ENCODE measurements at regions not wholly inside any gene's neighbourhood (a gene's known extent, or its start where the extent isn't known, plus 50 kb on each side); places are given as distances from the start of the nearest gene placed in this dataset.
A peak's percentile ranks its signal among the peaks of the same experiment; 100 is the strongest.

DNA sequence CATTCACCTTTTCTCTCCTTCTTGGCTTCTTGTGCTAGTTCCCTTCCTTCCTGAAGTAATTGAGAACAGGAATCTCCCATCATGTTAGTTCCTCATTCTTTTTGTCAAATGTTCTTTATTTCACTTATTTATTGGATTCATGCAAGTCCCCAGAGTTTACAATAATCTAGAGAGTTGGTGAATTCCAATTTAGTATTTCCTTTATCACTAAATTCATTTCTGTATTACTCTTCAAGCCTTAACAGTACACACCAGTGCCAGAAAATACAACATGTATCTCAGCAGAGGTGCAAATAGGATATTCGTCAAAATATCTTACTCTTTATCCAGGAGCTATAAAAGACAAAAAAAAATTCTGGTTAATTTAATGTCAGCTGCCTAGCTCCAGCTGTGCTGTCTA, 121.9 kb upstream of the SETBP1 start:
- Histone ChIP-seq H3K27me3 (replicated peaks; ENCODE audit: insufficient read depth) (0 out of 2 replicates have a peak, but pooled peaks cover 3% of the 10 kb centered on the region), H4K20me1 (ENCODE audit: insufficient read depth) (no peaks in the 10 kb centered on the region), H3K27ac (no peak overlapping the region), H3K9ac (no peak overlapping the region), H3K4me2 (ENCODE audit: unreplicated experiment) (no peak overlapping the region), H3K4me1 (ENCODE audit: insufficient read depth) (no peaks in the 10 kb centered on the region; the same call in 1 of the 2 replicates), H3K9me2 (ENCODE audit: insufficient read depth) (no peaks in the 10 kb centered on the region), H3F3A (ENCODE audit: insufficient read depth) (no peaks in the 10 kb centered on the region), H3K4me3 (no peak overlapping the region), H3K79me2 (ENCODE audit: insufficient read depth) (no peaks in the 10 kb centered on the region), H3K36me3 (ENCODE audit: low read depth) (no peaks in the 10 kb centered on the region), H3K9me3 (ENCODE audit: low read depth) (no peaks in the 10 kb centered on the region), H2AFZ (no peak overlapping the region)
- 66 to 68% methylated on average over 1 of the region's 1 CpG for WGBS, 2 experiments (ENCODE audit: low coverage in 1 of 2, low lambda C conversion rate in 2 of 2, missing lambda C conversion rate in 2 of 2)
- DNase-seq: no peak
- in situ Hi-C loops (cut with MboI): no loop called here
- no peak for TF ChIP-seq EZH2 (IDR thresholded peaks at IDR 0.05; ENCODE audit: insufficient read depth, poor library complexity, severe bottlenecking)
- TF ChIP-seq EZH2phosphoT487 (IDR thresholded peaks at IDR 0.05; ENCODE audit: insufficient read depth, low read depth): no peak

DNA sequence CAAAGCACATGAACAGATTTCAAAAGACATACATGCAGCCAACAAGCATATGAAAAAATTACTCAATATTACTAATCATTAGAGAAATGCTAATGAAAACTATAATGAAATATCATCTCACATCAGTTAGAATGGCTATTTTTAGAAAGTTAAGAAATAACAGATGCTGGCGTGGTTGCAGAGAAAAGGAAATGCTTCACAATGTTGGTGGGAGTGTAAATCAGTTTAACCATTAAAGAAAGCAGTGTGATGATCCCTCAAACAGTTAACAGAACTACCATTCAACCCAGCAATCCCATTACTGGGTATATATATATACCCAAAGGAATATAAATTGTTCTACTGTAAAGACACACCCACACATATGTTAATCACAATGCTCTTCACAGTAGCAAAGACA, 117.7 kb upstream of the SETBP1 start:
- Histone ChIP-seq H3F3A (ENCODE audit: insufficient read depth) (peaks cover 8% of the 10 kb centered on the region), H3K9me3 (ENCODE audit: low read depth) (no peaks in the 10 kb centered on the region), H3K9me2 (ENCODE audit: insufficient read depth) (no peaks in the 10 kb centered on the region), H4K20me1 (ENCODE audit: insufficient read depth) (no peaks in the 10 kb centered on the region), H3K79me2 (ENCODE audit: insufficient read depth) (no peaks in the 10 kb centered on the region), H3K27me3 (replicated peaks; ENCODE audit: insufficient read depth) (0 out of 2 replicates have a peak, but pooled peaks cover 3% of the 10 kb centered on the region), H3K27ac (no peak overlapping the region), H3K4me3 (no peak overlapping the region), H3K4me1 (ENCODE audit: insufficient read depth) (peaks cover 10% of the 10 kb centered on the region), H3K9ac (no peak overlapping the region), H3K4me2 (ENCODE audit: unreplicated experiment) (no peak overlapping the region), H3K36me3 (ENCODE audit: low read depth) (no peaks in the 10 kb centered on the region), H2AFZ (no peak overlapping the region)
- DNase-seq: no peak
- in situ Hi-C loops (cut with MboI): no loop called here
- no peak for TF ChIP-seq EZH2 (IDR thresholded peaks at IDR 0.05; ENCODE audit: insufficient read depth, poor library complexity, severe bottlenecking)
- 66 to 91% methylated on average over 1 of the region's 1 CpG for WGBS, 2 experiments (ENCODE audit: low coverage in 1 of 2, low lambda C conversion rate in 2 of 2, missing lambda C conversion rate in 2 of 2)

DNA sequence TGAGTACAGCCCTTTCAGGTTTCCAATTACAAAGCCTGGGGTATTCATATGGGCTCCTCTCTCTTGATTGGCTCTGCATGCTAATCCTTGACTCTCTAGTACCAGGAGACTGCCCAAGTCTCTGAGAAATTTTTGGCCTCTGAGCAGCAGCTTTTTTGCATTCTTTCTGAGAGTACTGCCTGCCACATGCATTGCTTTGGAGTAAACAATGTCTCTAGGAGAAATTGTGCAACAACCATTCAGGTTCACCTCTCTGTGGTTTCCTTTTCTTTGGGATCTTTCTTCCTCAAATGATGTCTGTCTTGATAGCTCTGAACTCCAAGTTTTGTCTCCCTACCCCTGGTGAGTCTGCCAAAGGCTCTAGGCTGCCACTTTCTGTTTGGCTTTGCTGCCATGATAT, 115.8 kb upstream of the SETBP1 start:
- Histone ChIP-seq H3K9ac (peak overlapping the region; percentile 18; the same call in 1 of the 2 replicates), H3K9me2 (ENCODE audit: insufficient read depth) (no peaks in the 10 kb centered on the region), H3K4me3 (peak overlapping the region; percentile 3; the same call in 1 of the 2 replicates), H3F3A (ENCODE audit: insufficient read depth) (peaks cover 8% of the 10 kb centered on the region), H3K79me2 (ENCODE audit: insufficient read depth) (no peaks in the 10 kb centered on the region), H3K9me3 (ENCODE audit: low read depth) (no peaks in the 10 kb centered on the region), H2AFZ (peak overlapping the region; percentile 36), H3K4me1 (ENCODE audit: insufficient read depth) (peaks cover 10% of the 10 kb centered on the region), H4K20me1 (ENCODE audit: insufficient read depth) (no peaks in the 10 kb centered on the region), H3K27me3 (replicated peaks; ENCODE audit: insufficient read depth) (no peaks in the 10 kb centered on the region), H3K36me3 (ENCODE audit: low read depth) (no peaks in the 10 kb centered on the region), H3K27ac (peak overlapping the region; percentile 58), H3K4me2 (ENCODE audit: unreplicated experiment) (no peak overlapping the region)
- peak; percentile 82 for DNase-seq
- no peak for TF ChIP-seq EZH2phosphoT487 (IDR thresholded peaks at IDR 0.05; ENCODE audit: insufficient read depth, low read depth)
- no peak for TF ChIP-seq EZH2 (IDR thresholded peaks at IDR 0.05; ENCODE audit: insufficient read depth, poor library complexity, severe bottlenecking)
- in situ Hi-C loops (cut with MboI): no loop called here

DNA sequence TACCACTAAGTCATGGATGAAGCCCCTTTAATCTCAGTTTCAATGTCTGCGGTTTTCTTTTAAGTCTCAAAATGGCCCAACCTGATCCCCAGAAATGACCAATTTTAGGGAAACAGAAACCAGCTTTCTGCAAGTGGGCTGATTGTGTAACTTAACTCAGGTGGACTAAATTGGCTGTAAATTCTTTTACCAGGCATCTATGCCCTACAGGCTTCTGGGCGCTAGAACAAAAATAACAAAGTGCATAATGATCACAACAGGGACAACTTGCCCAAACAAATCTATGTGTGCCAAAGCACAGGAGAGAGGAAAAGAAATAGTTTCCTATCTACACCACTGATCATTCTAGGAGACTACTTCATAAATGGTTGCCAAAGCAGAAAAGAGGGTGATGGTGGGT, 112.3 kb upstream of the SETBP1 start:
- no peak overlapping the region for H3K4me2 ChIP-seq (ENCODE audit: unreplicated experiment)
- no peak overlapping the region for H2AFZ ChIP-seq
- H3K36me3 ChIP-seq (ENCODE audit: low read depth): no peaks in the 10 kb centered on the region
- H3K4me3 ChIP-seq: no peak overlapping the region
- H4K20me1 ChIP-seq (ENCODE audit: insufficient read depth): no peaks in the 10 kb centered on the region
- in situ Hi-C loops (cut with MboI): no loop called here
- peaks cover 10% of the 10 kb centered on the region for H3K4me1 ChIP-seq (ENCODE audit: insufficient read depth)
- H3K27ac ChIP-seq: no peak overlapping the region
- no peaks in the 10 kb centered on the region for H3K27me3 ChIP-seq (replicated peaks; ENCODE audit: insufficient read depth)
- peaks cover 8% of the 10 kb centered on the region for H3F3A ChIP-seq (ENCODE audit: insufficient read depth)
- no peak for TF ChIP-seq EZH2phosphoT487 (IDR thresholded peaks at IDR 0.05; ENCODE audit: insufficient read depth, low read depth)
- 93 to 94% methylated on average over 2 of the region's 2 CpGs for WGBS, 2 experiments (ENCODE audit: low coverage in 1 of 2, low lambda C conversion rate in 2 of 2, missing lambda C conversion rate in 2 of 2)
- no peak overlapping the region for H3K9ac ChIP-seq
- no peaks in the 10 kb centered on the region for H3K9me3 ChIP-seq (ENCODE audit: low read depth)
- no peak for DNase-seq
- H3K79me2 ChIP-seq (ENCODE audit: insufficient read depth): no peaks in the 10 kb centered on the region
- H3K9me2 ChIP-seq (ENCODE audit: insufficient read depth): no peaks in the 10 kb centered on the region

DNA sequence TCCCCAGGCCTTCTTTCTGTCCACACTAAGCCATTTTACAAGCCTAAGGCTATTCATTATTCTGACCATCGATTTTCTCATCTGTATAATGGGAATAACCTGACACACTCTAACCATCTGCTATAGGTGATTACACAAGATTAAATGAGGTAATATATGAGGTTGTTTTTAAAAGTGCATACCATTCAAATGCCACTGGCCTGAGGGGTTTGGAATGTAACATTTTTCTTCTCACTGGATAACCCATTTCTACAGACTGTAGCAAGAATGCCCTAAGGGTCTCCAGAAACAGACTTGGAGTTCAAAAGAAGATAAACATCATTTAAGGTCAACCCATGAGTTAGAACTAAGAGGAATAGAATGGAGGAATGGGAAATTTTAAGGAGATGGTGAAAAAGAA, 111.7 kb upstream of the SETBP1 start:
- Histone ChIP-seq H3K9ac (no peak overlapping the region), H3F3A (ENCODE audit: insufficient read depth) (peaks cover 8% of the 10 kb centered on the region), H4K20me1 (ENCODE audit: insufficient read depth) (no peaks in the 10 kb centered on the region), H3K4me2 (ENCODE audit: unreplicated experiment) (no peak overlapping the region), H3K9me2 (ENCODE audit: insufficient read depth) (no peaks in the 10 kb centered on the region), H3K4me3 (no peak overlapping the region), H3K27me3 (replicated peaks; ENCODE audit: insufficient read depth) (no peaks in the 10 kb centered on the region), H3K4me1 (ENCODE audit: insufficient read depth) (peaks cover 10% of the 10 kb centered on the region), H3K9me3 (ENCODE audit: low read depth) (no peaks in the 10 kb centered on the region), H2AFZ (no peak overlapping the region), H3K79me2 (ENCODE audit: insufficient read depth) (no peaks in the 10 kb centered on the region), H3K36me3 (ENCODE audit: low read depth) (no peaks in the 10 kb centered on the region), H3K27ac (no peak overlapping the region)
- DNase-seq: peak; percentile 26
- WGBS, 2 experiments (ENCODE audit: low coverage in 1 of 2, low lambda C conversion rate in 2 of 2, missing lambda C conversion rate in 2 of 2): 75 to 80% methylated on average over 1 of the region's 1 CpG
- TF ChIP-seq EZH2phosphoT487 (IDR thresholded peaks at IDR 0.05; ENCODE audit: insufficient read depth, low read depth) (no peak), EZH2 (IDR thresholded peaks at IDR 0.05; ENCODE audit: insufficient read depth, poor library complexity, severe bottlenecking) (no peak)
- in situ Hi-C loops (cut with MboI): no loop called here
